Fibroblast of lung (primary cell): ENCODE measurements at regions not wholly inside any gene's neighbourhood (a gene's known extent, or its start where the extent isn't known, plus 50 kb on each side); places are given as distances from the start of the nearest gene placed in this dataset.

Experiments
- DNase-seq, 2 donors: peaks; one replicate each; pipeline versions ENCODE4 v3.0.0 to v3.0.0-alpha.2; 2010; ENCODE audit warnings: low read depth in 2 of 2
- H2AFZ ChIP-seq: 2 replicates; pipeline ENCODE4 v1.5.1; 2012; ENCODE audit warnings: low read length, control low read depth, inconsistent platforms
- H3K27ac ChIP-seq: 2 replicates; pipeline ENCODE4 v1.5.1; 2011; ENCODE audit warnings: low read length, control low read depth; ENCODE audit not compliant: insufficient read depth
- H3K27me3 ChIP-seq: 2 replicates; pipeline ENCODE4 v1.5.1; 2011; ENCODE audit warnings: mild to moderate bottlenecking, low read length; ENCODE audit not compliant: control insufficient read depth, insufficient read depth
- H3K36me3 ChIP-seq: 2 replicates; pipeline ENCODE4 v1.5.1; 2011; ENCODE audit warnings: low read length; ENCODE audit not compliant: control insufficient read depth, insufficient read depth
- H3K4me1 ChIP-seq: 2 replicates; pipeline ENCODE4 v1.5.1; 2011; ENCODE audit warnings: low read length; ENCODE audit not compliant: control insufficient read depth, insufficient read depth; ENCODE audit errors: extremely low read depth
- H3K4me2 ChIP-seq: 2 replicates; pipeline ENCODE4 v1.5.1; 2011; ENCODE audit warnings: low read length, control low read depth; ENCODE audit not compliant: insufficient read depth; ENCODE audit errors: extremely low read depth
- H3K4me3 ChIP-seq, 4 experiments: fragments of 200-600 bp in 1 of 4; sonication (generic) in 1 of 4; replicated peaks in 1 of 4; 2 replicates each; pipeline ENCODE4 v1.5.1; 2011 to 2016; ENCODE audit warnings: low read length in 4 of 4, low read depth in 3 of 4, mild to moderate bottlenecking in 3 of 4, control low read depth in 2 of 4, inconsistent platforms in 1 of 4, mixed read lengths in 1 of 4; ENCODE audit not compliant: insufficient read depth in 1 of 4; ENCODE audit errors: control extremely low read depth in 1 of 4
- H3K79me2 ChIP-seq: 2 replicates; pipeline ENCODE4 v1.5.1; 2012; ENCODE audit warnings: mild to moderate bottlenecking, low read length, inconsistent platforms; ENCODE audit not compliant: control insufficient read depth, insufficient read depth
- H3K9ac ChIP-seq: 2 replicates; pipeline ENCODE4 v1.5.1; 2011; ENCODE audit warnings: mild to moderate bottlenecking, low read length, control low read depth; ENCODE audit not compliant: insufficient read depth
- H3K9me3 ChIP-seq: 2 replicates; pipeline ENCODE4 v1.5.1; 2012; ENCODE audit warnings: low read depth, low read length; ENCODE audit not compliant: control insufficient read depth, insufficient read depth
- H4K20me1 ChIP-seq: 2 replicates; pipeline ENCODE4 v1.5.1; 2011; ENCODE audit warnings: low read length; ENCODE audit not compliant: control insufficient read depth, insufficient read depth; ENCODE audit errors: extremely low read depth
- EZH2 ChIP-seq: IDR thresholded peaks from 2 replicates; pipeline ENCODE4 v1.5.1; 2012; ENCODE audit warnings: low read length, control low read depth, mild to moderate bottlenecking; ENCODE audit errors: missing control alignments
- TF ChIP-seq, protein P1 (sequence below), 2 donors: IDR thresholded peaks in 1 of 2; conservative IDR thresholded peaks in 1 of 2; 1 replicate in 1 of 2; 2 replicates in 1 of 2; pipeline ENCODE4 v1.5.1; 2011 to 2012; ENCODE audit warnings: low read length in 2 of 2, control low read depth in 1 of 2, inconsistent platforms in 1 of 2, low read depth in 1 of 2, mild to moderate bottlenecking in 1 of 2

DNA sequence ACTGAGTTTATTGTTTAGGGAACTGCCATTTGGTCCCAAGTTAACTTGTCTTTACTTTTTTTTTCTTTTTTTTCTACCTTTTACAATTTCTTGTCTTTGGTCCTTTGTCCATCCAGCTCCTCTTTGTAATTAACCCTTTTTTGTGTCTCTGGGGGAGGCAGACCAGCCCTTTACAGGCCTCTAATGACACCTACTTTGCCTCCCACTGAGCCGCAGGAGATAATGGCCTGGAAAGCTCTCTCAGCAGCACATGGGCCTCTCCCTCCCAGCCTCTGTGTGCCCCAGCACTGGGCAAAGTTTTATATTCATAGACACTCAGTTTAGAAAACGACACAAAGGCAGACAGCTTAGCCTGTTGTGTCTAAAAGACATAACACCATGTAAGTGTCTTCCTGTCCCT lies 480.4 kb downstream of the SOX6 start:
- H3K9ac ChIP-seq: no peak overlapping the region

GRCh38 chr11:15878756-15879155 lies 477.6 kb downstream of the SOX6 start:
- no peak for TF ChIP-seq EZH2
- TF ChIP-seq, protein P1, sequence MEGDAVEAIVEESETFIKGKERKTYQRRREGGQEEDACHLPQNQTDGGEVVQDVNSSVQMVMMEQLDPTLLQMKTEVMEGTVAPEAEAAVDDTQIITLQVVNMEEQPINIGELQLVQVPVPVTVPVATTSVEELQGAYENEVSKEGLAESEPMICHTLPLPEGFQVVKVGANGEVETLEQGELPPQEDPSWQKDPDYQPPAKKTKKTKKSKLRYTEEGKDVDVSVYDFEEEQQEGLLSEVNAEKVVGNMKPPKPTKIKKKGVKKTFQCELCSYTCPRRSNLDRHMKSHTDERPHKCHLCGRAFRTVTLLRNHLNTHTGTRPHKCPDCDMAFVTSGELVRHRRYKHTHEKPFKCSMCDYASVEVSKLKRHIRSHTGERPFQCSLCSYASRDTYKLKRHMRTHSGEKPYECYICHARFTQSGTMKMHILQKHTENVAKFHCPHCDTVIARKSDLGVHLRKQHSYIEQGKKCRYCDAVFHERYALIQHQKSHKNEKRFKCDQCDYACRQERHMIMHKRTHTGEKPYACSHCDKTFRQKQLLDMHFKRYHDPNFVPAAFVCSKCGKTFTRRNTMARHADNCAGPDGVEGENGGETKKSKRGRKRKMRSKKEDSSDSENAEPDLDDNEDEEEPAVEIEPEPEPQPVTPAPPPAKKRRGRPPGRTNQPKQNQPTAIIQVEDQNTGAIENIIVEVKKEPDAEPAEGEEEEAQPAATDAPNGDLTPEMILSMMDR (conservative IDR thresholded peaks at IDR 0.05 in 1 of 2, IDR thresholded peaks at IDR 0.05 in 1 of 2; ENCODE audit: low read depth in 1 of 2, low read length in 2 of 2): no peak
- H3K36me3 ChIP-seq: no peaks in the 10 kb centered on the region
- no peak overlapping the region for H3K9ac ChIP-seq
- H3K27ac ChIP-seq: no peak overlapping the region
- no peak for DNase-seq
- no peak overlapping the region for H3K4me2 ChIP-seq
- H3K4me1 ChIP-seq: no peaks in the 10 kb centered on the region
- no peaks in the 10 kb centered on the region for H4K20me1 ChIP-seq
- H3K79me2 ChIP-seq: no peaks in the 10 kb centered on the region
- peaks cover 2% of the 10 kb centered on the region for H3K27me3 ChIP-seq
- H3K4me3 ChIP-seq: no peak overlapping the region
- no peaks in the 10 kb centered on the region for H3K9me3 ChIP-seq
- no peak overlapping the region for H2AFZ ChIP-seq

More for the DNA sequence above, 480.4 kb downstream of the SOX6 start:
- Histone ChIP-seq H3K27me3 (no peaks in the 10 kb centered on the region), H3K9me3 (no peaks in the 10 kb centered on the region), H3K4me3 (no peak overlapping the region), H2AFZ (no peak overlapping the region), H3K4me1 (no peaks in the 10 kb centered on the region), H3K36me3 (no peaks in the 10 kb centered on the region), H4K20me1 (no peaks in the 10 kb centered on the region), H3K4me2 (no peak overlapping the region), H3K27ac (no peak overlapping the region), H3K79me2 (no peaks in the 10 kb centered on the region)
- no peak for TF ChIP-seq EZH2
- TF ChIP-seq, protein P1 (conservative IDR thresholded peaks at IDR 0.05 in 1 of 2, IDR thresholded peaks at IDR 0.05 in 1 of 2; ENCODE audit: low read depth in 1 of 2, low read length in 2 of 2): no peak
- no peak for DNase-seq

- Histone ChIP-seq H3K4me3 (no peak overlapping the region), H2AFZ (no peak overlapping the region), H3K79me2 (no peaks in the 10 kb centered on the region), H3K36me3 (no peaks in the 10 kb centered on the region), H3K4me1 (no peaks in the 10 kb centered on the region), H4K20me1 (no peaks in the 10 kb centered on the region), H3K9ac (no peak overlapping the region), H3K27ac (no peak overlapping the region), H3K9me3 (no peaks in the 10 kb centered on the region), H3K27me3 (peaks cover 2% of the 10 kb centered on the region), H3K4me2 (no peak overlapping the region)
- no peak for DNase-seq
- no peak for TF ChIP-seq EZH2
- TF ChIP-seq, protein P1 (conservative IDR thresholded peaks at IDR 0.05 in 1 of 2, IDR thresholded peaks at IDR 0.05 in 1 of 2; ENCODE audit: low read depth in 1 of 2, low read length in 2 of 2): no peak
Measured at GRCh38 chr11:15880291-15880690, 476.1 kb downstream of the SOX6 start.
